ENCODE measurements at regions not wholly inside any gene's neighbourhood (a gene's known extent, or its start where the extent isn't known, plus 50 kb on each side); places are given as distances from the start of the nearest gene placed in this dataset.
A peak's percentile ranks its signal among the peaks of the same experiment; 100 is the strongest.

- no peak overlapping the region for H3K4me3 ChIP-seq (ENCODE audit: low read length in 2 of 2)
- H3K27ac ChIP-seq (ENCODE audit: low read depth in 1 of 2, low read length in 1 of 2), result no peak overlapping the region
- no peaks in the 10 kb centered on the region for H3K27me3 ChIP-seq (ENCODE audit: control insufficient read depth in 2 of 2, insufficient read depth in 1 of 2, low read length in 1 of 2)
- no peaks in the 10 kb centered on the region for H3K4me1 ChIP-seq (ENCODE audit: control insufficient read depth in 2 of 2, insufficient read depth in 2 of 2, low read length in 2 of 2)
- no peak for DNase-seq (ENCODE audit: low read depth in 6 of 9, low spot score in 9 of 9)
- no peaks in the 10 kb centered on the region for H3K36me3 ChIP-seq (ENCODE audit: control insufficient read depth in 2 of 2, insufficient read depth in 2 of 2, low read length in 1 of 2)
- WGBS, result 88% methylated on average over 5 of the region's 5 CpGs
- no peaks in the 10 kb centered on the region for H3K9me3 ChIP-seq (ENCODE audit: control insufficient read depth in 2 of 2, insufficient read depth in 1 of 2, low read length in 1 of 2)
Observed at GRCh38 chr4:12879496-12879895, 604.6 kb downstream of the RAB28 start.

GRCh38 chr4:12875640-12876243 lies 608.4 kb downstream of the RAB28 start:
- no peak for DNase-seq (ENCODE audit: low read depth in 6 of 9, low spot score in 9 of 9)
- WGBS, result 86% methylated on average over 2 of the region's 2 CpGs
- no peaks in the 10 kb centered on the region for H3K27me3 ChIP-seq (ENCODE audit: control insufficient read depth in 2 of 2, insufficient read depth in 1 of 2, low read length in 1 of 2)
- H3K36me3 ChIP-seq (ENCODE audit: control insufficient read depth in 2 of 2, insufficient read depth in 2 of 2, low read length in 1 of 2), result no peaks in the 10 kb centered on the region
- H3K27ac ChIP-seq (ENCODE audit: low read depth in 1 of 2, low read length in 1 of 2), result no peak overlapping the region
- H3K4me3 ChIP-seq (ENCODE audit: low read length in 2 of 2), result no peak overlapping the region
- H3K9me3 ChIP-seq (ENCODE audit: control insufficient read depth in 2 of 2, insufficient read depth in 1 of 2, low read length in 1 of 2), result no peaks in the 10 kb centered on the region
- H3K4me1 ChIP-seq (ENCODE audit: control insufficient read depth in 2 of 2, insufficient read depth in 2 of 2, low read length in 2 of 2), result no peaks in the 10 kb centered on the region

DNA sequence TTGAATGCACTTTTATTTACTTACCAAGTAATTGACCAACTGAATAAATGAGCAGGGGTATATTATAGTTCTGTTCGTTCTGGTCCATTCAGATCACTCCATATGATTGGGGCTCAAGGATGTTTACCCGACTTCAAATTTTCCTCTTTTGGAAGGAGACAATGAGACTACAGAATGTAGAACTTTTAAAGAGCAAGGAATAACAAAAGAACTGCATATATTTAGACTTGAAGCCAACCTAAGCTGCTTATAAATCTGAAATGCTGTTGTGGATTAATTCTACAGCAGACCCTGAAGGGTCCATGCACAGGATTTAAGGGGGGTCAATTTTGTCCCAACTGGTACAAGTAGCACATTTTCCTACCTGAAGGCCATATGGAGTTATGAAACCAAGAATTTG lies 610.8 kb downstream of the RAB28 start:
- no peaks in the 10 kb centered on the region for H3K27me3 ChIP-seq (ENCODE audit: control insufficient read depth in 2 of 2, insufficient read depth in 1 of 2, low read length in 1 of 2)
- H3K4me1 ChIP-seq (ENCODE audit: control insufficient read depth in 2 of 2, insufficient read depth in 2 of 2, low read length in 2 of 2), result no peaks in the 10 kb centered on the region
- DNase-seq (ENCODE audit: low read depth in 6 of 9, low spot score in 9 of 9), result no peak
- no peak overlapping the region for H3K27ac ChIP-seq (ENCODE audit: low read depth in 1 of 2, low read length in 1 of 2)
- H3K36me3 ChIP-seq (ENCODE audit: control insufficient read depth in 2 of 2, insufficient read depth in 2 of 2, low read length in 1 of 2), result no peaks in the 10 kb centered on the region
- H3K9me3 ChIP-seq (ENCODE audit: control insufficient read depth in 2 of 2, insufficient read depth in 1 of 2, low read length in 1 of 2), result no peaks in the 10 kb centered on the region
- 89% methylated on average over 2 of the region's 2 CpGs for whole genome bisulfite sequencing
- H3K4me3 ChIP-seq (ENCODE audit: low read length in 2 of 2), result no peak overlapping the region

- H3K4me3 ChIP-seq (ENCODE audit: low read length in 2 of 2), result no peak overlapping the region
- WGBS, result 97% methylated on average over 1 of the region's 1 CpG
- no peak overlapping the region for H3K27ac ChIP-seq (ENCODE audit: low read depth in 1 of 2, low read length in 1 of 2)
- no peaks in the 10 kb centered on the region for H3K27me3 ChIP-seq (ENCODE audit: control insufficient read depth in 2 of 2, insufficient read depth in 1 of 2, low read length in 1 of 2)
- H3K4me1 ChIP-seq (ENCODE audit: control insufficient read depth in 2 of 2, insufficient read depth in 2 of 2, low read length in 2 of 2), result no peaks in the 10 kb centered on the region
- no peaks in the 10 kb centered on the region for H3K9me3 ChIP-seq (ENCODE audit: control insufficient read depth in 2 of 2, insufficient read depth in 1 of 2, low read length in 1 of 2)
- H3K36me3 ChIP-seq (ENCODE audit: control insufficient read depth in 2 of 2, insufficient read depth in 2 of 2, low read length in 1 of 2), result no peaks in the 10 kb centered on the region
- no peak for DNase-seq (ENCODE audit: low read depth in 6 of 9, low spot score in 9 of 9)
Observed at GRCh38 chr4:12861422-12861821, 622.7 kb downstream of the RAB28 start.

- Histone ChIP-seq H3K36me3 (ENCODE audit: control insufficient read depth in 2 of 2, insufficient read depth in 2 of 2, low read length in 1 of 2) (no peaks in the 10 kb centered on the region), H3K27ac (ENCODE audit: low read depth in 1 of 2, low read length in 1 of 2) (no peak overlapping the region), H3K27me3 (ENCODE audit: control insufficient read depth in 2 of 2, insufficient read depth in 1 of 2, low read length in 1 of 2) (no peaks in the 10 kb centered on the region), H3K4me1 (ENCODE audit: control insufficient read depth in 2 of 2, insufficient read depth in 2 of 2, low read length in 2 of 2) (no peaks in the 10 kb centered on the region), H3K9me3 (ENCODE audit: control insufficient read depth in 2 of 2, insufficient read depth in 1 of 2, low read length in 1 of 2) (no peaks in the 10 kb centered on the region), H3K4me3 (ENCODE audit: low read length in 2 of 2) (no peak overlapping the region)
- 26% methylated on average over 8 of the region's 8 CpGs for WGBS
- DNase-seq (ENCODE audit: low read depth in 6 of 9, low spot score in 9 of 9), result peak in 3 of 9 donors; percentile 2 to 23 (median 3)
Observed at GRCh38 chr4:12852338-12853307, 631.5 kb downstream of the RAB28 start.

- no peaks in the 10 kb centered on the region for H3K4me1 ChIP-seq (ENCODE audit: control insufficient read depth in 2 of 2, insufficient read depth in 2 of 2, low read length in 2 of 2)
- WGBS, result 54% methylated on average over 4 of the region's 4 CpGs
- no peaks in the 10 kb centered on the region for H3K9me3 ChIP-seq (ENCODE audit: control insufficient read depth in 2 of 2, insufficient read depth in 1 of 2, low read length in 1 of 2)
- no peak overlapping the region for H3K4me3 ChIP-seq (ENCODE audit: low read length in 2 of 2)
- H3K27ac ChIP-seq (ENCODE audit: low read depth in 1 of 2, low read length in 1 of 2), result no peak overlapping the region
- H3K36me3 ChIP-seq (ENCODE audit: control insufficient read depth in 2 of 2, insufficient read depth in 2 of 2, low read length in 1 of 2), result no peaks in the 10 kb centered on the region
- H3K27me3 ChIP-seq (ENCODE audit: control insufficient read depth in 2 of 2, insufficient read depth in 1 of 2, low read length in 1 of 2), result no peaks in the 10 kb centered on the region
- DNase-seq (ENCODE audit: low read depth in 6 of 9, low spot score in 9 of 9), result no peak
Observed at GRCh38 chr4:12846368-12846767, 637.8 kb downstream of the RAB28 start.

DNA sequence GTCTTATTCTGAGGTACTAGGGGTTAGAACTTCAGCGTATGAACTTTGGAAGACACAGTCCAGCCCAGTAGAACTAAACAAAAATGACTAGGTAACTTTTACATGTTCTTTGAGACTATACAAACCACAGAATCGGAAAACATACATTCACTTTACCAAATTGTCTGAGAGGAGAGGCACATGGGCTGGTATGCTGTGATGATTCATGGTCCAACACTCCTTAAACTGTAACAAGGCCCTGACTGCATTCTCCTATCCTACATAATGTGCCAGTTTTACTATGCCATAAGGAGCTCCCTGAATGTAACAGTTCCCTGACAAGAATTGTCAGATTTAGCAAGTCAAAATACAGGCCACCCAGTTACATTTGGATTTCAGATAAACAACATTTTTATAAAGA lies 640.0 kb downstream of the RAB28 start:
- Histone ChIP-seq H3K27me3 (ENCODE audit: control insufficient read depth in 2 of 2, insufficient read depth in 1 of 2, low read length in 1 of 2) (no peaks in the 10 kb centered on the region), H3K4me3 (ENCODE audit: low read length in 2 of 2) (no peak overlapping the region), H3K27ac (ENCODE audit: low read depth in 1 of 2, low read length in 1 of 2) (no peak overlapping the region), H3K9me3 (ENCODE audit: control insufficient read depth in 2 of 2, insufficient read depth in 1 of 2, low read length in 1 of 2) (no peaks in the 10 kb centered on the region), H3K4me1 (ENCODE audit: control insufficient read depth in 2 of 2, insufficient read depth in 2 of 2, low read length in 2 of 2) (no peaks in the 10 kb centered on the region), H3K36me3 (ENCODE audit: control insufficient read depth in 2 of 2, insufficient read depth in 2 of 2, low read length in 1 of 2) (no peaks in the 10 kb centered on the region)
- WGBS, result 92% methylated on average over 2 of the region's 2 CpGs
- DNase-seq (ENCODE audit: low read depth in 6 of 9, low spot score in 9 of 9), result no peak

- H3K36me3 ChIP-seq (ENCODE audit: control insufficient read depth in 2 of 2, insufficient read depth in 2 of 2, low read length in 1 of 2), result no peaks in the 10 kb centered on the region
- no peak overlapping the region for H3K27ac ChIP-seq (ENCODE audit: low read depth in 1 of 2, low read length in 1 of 2)
- DNase-seq (ENCODE audit: low read depth in 6 of 9, low spot score in 9 of 9), result no peak
- no peaks in the 10 kb centered on the region for H3K9me3 ChIP-seq (ENCODE audit: control insufficient read depth in 2 of 2, insufficient read depth in 1 of 2, low read length in 1 of 2)
- H3K4me1 ChIP-seq (ENCODE audit: control insufficient read depth in 2 of 2, insufficient read depth in 2 of 2, low read length in 2 of 2), result no peaks in the 10 kb centered on the region
- WGBS, result 95% methylated on average over 5 of the region's 5 CpGs
- no peaks in the 10 kb centered on the region for H3K27me3 ChIP-seq (ENCODE audit: control insufficient read depth in 2 of 2, insufficient read depth in 1 of 2, low read length in 1 of 2)
- no peak overlapping the region for H3K4me3 ChIP-seq (ENCODE audit: low read length in 2 of 2)
Observed at GRCh38 chr4:12827966-12828365, 656.2 kb downstream of the RAB28 start.

DNA sequence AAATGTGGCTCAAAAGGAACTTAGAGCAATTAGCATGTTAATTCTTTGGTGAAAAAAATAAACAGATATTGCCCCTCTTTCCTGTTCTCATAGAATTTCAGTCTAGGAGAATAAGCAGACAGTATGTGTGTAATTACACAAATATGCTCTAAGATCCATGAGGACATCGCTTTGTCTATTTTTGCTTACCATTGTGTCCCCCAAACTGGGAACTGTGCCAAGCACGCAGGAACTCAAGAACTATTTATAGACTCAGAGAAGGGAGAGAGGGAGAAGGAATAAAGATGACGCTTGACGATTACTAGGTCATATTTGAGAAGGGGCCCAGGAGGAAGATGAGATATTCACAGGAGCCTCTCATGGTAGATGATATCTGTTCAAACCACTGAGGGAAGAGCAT lies 692.6 kb downstream of the RAB28 start:
- 77% methylated on average over 4 of the region's 4 CpGs for WGBS
- Histone ChIP-seq H3K9me3 (ENCODE audit: control insufficient read depth in 2 of 2, insufficient read depth in 1 of 2, low read length in 1 of 2) (no peaks in the 10 kb centered on the region), H3K27ac (ENCODE audit: low read depth in 1 of 2, low read length in 1 of 2) (no peak overlapping the region), H3K4me1 (ENCODE audit: control insufficient read depth in 2 of 2, insufficient read depth in 2 of 2, low read length in 2 of 2) (no peaks in the 10 kb centered on the region), H3K27me3 (ENCODE audit: control insufficient read depth in 2 of 2, insufficient read depth in 1 of 2, low read length in 1 of 2) (no peaks in the 10 kb centered on the region), H3K36me3 (ENCODE audit: control insufficient read depth in 2 of 2, insufficient read depth in 2 of 2, low read length in 1 of 2) (no peaks in the 10 kb centered on the region), H3K4me3 (ENCODE audit: low read length in 2 of 2) (no peak overlapping the region)
- no peak for DNase-seq (ENCODE audit: low read depth in 6 of 9, low spot score in 9 of 9)
